H9 (cell line): ENCODE measurements at regions not wholly inside any gene's neighbourhood (a gene's known extent, or its start where the extent isn't known, plus 50 kb on each side); places are given as distances from the start of the nearest gene placed in this dataset.

ENCODE experiments used
- DNase-seq: peaks from one replicate; pipeline ENCODE4 v3.0.0-alpha.2; 2017
- H2AFZ ChIP-seq: one replicate; pipeline ENCODE4 v1.6.1; 2013; ENCODE audit warnings: mild to moderate bottlenecking, low read length, control low read depth, moderate library complexity
- H2AK5ac ChIP-seq: 2 replicates; pipeline ENCODE4 v1.6.1; 2013; ENCODE audit warnings: low read length, control low read depth, mixed read lengths; ENCODE audit not compliant: insufficient read length
- H2BK120ac ChIP-seq: one replicate; pipeline ENCODE4 v1.6.1; 2013; ENCODE audit warnings: low read depth, mild to moderate bottlenecking, low read length, control low read depth, inconsistent platforms; ENCODE audit not compliant: poor library complexity, severe bottlenecking
- H2BK12ac ChIP-seq: 2 replicates; pipeline ENCODE4 v1.6.1; 2013; ENCODE audit warnings: low read length, control low read depth, mixed read lengths, low read depth; ENCODE audit not compliant: insufficient read length
- H2BK15ac ChIP-seq: 2 replicates; pipeline ENCODE4 v1.6.1; 2013; ENCODE audit warnings: low read depth, low read length, control low read depth
- H2BK20ac ChIP-seq: one replicate; pipeline ENCODE4 v1.6.1; 2013; ENCODE audit warnings: low read depth, mild to moderate bottlenecking, low read length, control low read depth, inconsistent platforms; ENCODE audit not compliant: poor library complexity, severe bottlenecking
- H2BK5ac ChIP-seq: 2 replicates; pipeline ENCODE4 v1.6.1; 2013; ENCODE audit warnings: low read length, control low read depth, mixed read lengths; ENCODE audit not compliant: insufficient read length
- H3K14ac ChIP-seq: 2 replicates; pipeline ENCODE4 v1.6.1; 2013; ENCODE audit warnings: low read length, control low read depth; ENCODE audit not compliant: insufficient read depth
- H3K18ac ChIP-seq: 2 replicates; pipeline ENCODE4 v1.6.1; 2013; ENCODE audit warnings: low read depth, mild to moderate bottlenecking, mixed read lengths, low read length, control low read depth; ENCODE audit not compliant: insufficient read length
- H3K23ac ChIP-seq: 2 replicates; pipeline ENCODE4 v1.6.1; 2013; ENCODE audit warnings: low read length, control low read depth, mixed read lengths, low read depth; ENCODE audit not compliant: insufficient read length
- H3K23me2 ChIP-seq: 2 replicates; pipeline ENCODE4 v1.6.1; 2013; ENCODE audit warnings: low read depth, mild to moderate bottlenecking, mixed read lengths, low read length, control low read depth; ENCODE audit not compliant: insufficient read length, poor library complexity, severe bottlenecking
- H3K27ac ChIP-seq: 2 replicates; pipeline ENCODE4 v1.5.1; 2013; ENCODE audit warnings: low read length, control low read depth, mixed read lengths, low read depth; ENCODE audit not compliant: insufficient read length
- H3K27me3 ChIP-seq: 2 replicates; pipeline ENCODE4 v1.6.1; 2013; ENCODE audit warnings: low read length, control low read depth, inconsistent platforms; ENCODE audit not compliant: insufficient read depth
- H3K4ac ChIP-seq: 2 replicates; pipeline ENCODE4 v1.6.1; 2013; ENCODE audit warnings: low read depth, mild to moderate bottlenecking, control low read depth, inconsistent platforms, low read length, moderate library complexity
- H3K4me1 ChIP-seq: 2 replicates; pipeline ENCODE4 v1.6.1; 2013; ENCODE audit warnings: low read length, control low read depth, inconsistent platforms; ENCODE audit not compliant: insufficient read depth
- H3K4me2 ChIP-seq: 2 replicates; pipeline ENCODE4 v1.6.1; 2013; ENCODE audit warnings: low read length, control low read depth, mixed read lengths; ENCODE audit not compliant: insufficient read length, insufficient read depth
- H3K56ac ChIP-seq: 2 replicates; pipeline ENCODE4 v1.6.1; 2013; ENCODE audit warnings: low read depth, mild to moderate bottlenecking, mixed read lengths, low read length, control low read depth; ENCODE audit not compliant: insufficient read length
- H3K79me1 ChIP-seq: 2 replicates; pipeline ENCODE4 v1.6.1; 2013; ENCODE audit warnings: low read depth, mild to moderate bottlenecking, moderate library complexity, low read length, control low read depth, inconsistent platforms; ENCODE audit not compliant: insufficient read depth, poor library complexity, severe bottlenecking
- H3K79me2 ChIP-seq: 2 replicates; pipeline ENCODE4 v1.6.1; 2013; ENCODE audit warnings: low read length, control low read depth, inconsistent platforms; ENCODE audit not compliant: insufficient read depth
- H3K9ac ChIP-seq: 2 replicates; pipeline ENCODE4 v1.6.1; 2013; ENCODE audit warnings: low read length, control low read depth, mixed read lengths; ENCODE audit not compliant: insufficient read length; ENCODE audit errors: extremely low read depth
- H3K9me3 ChIP-seq: one replicate; pipeline ENCODE4 v1.6.1; 2013; ENCODE audit warnings: low read depth, low read length, inconsistent platforms; ENCODE audit not compliant: control insufficient read depth
- H3T11ph ChIP-seq: one replicate; pipeline ENCODE4 v1.6.1; 2013; ENCODE audit warnings: mild to moderate bottlenecking, low read length, control low read depth, inconsistent platforms
- H4K20me1 ChIP-seq: one replicate; pipeline ENCODE4 v1.6.1; 2013; ENCODE audit not compliant: control insufficient read depth, insufficient read length, insufficient read depth
- H4K5ac ChIP-seq: 2 replicates; pipeline ENCODE4 v1.6.1; 2013; ENCODE audit warnings: low read depth, mild to moderate bottlenecking, mixed read lengths, low read length, control low read depth; ENCODE audit not compliant: insufficient read length
- H4K8ac ChIP-seq: replicated peaks from 2 replicates; pipeline ENCODE4 v1.6.1; 2013; ENCODE audit warnings: low read length, control low read depth, mixed read lengths, low read depth; ENCODE audit not compliant: insufficient read length
- H4K91ac ChIP-seq: 2 replicates; pipeline ENCODE4 v1.6.1; 2013; ENCODE audit warnings: low read depth, mild to moderate bottlenecking, moderate library complexity, mixed read lengths, low read length, control low read depth; ENCODE audit not compliant: insufficient read length
- H3K27ac Mint-ChIP-seq, 3 experiments: 2 replicates in 2 of 3; 3 replicates in 1 of 3; pipeline ENCODE4 v1.8.0; 2020 to 2021; ENCODE audit warnings: mixed read lengths in 3 of 3, mild to moderate bottlenecking in 1 of 3, moderate library complexity in 1 of 3
- H3K27me3 Mint-ChIP-seq: 2 replicates; pipeline ENCODE4 v1.8.0; 2021; ENCODE audit warnings: low read depth, mild to moderate bottlenecking, moderate library complexity, mixed read lengths
- H3K36me3 Mint-ChIP-seq, 3 experiments: 2 replicates in 2 of 3; 3 replicates in 1 of 3; pipeline ENCODE4 v1.8.0; 2020 to 2021; ENCODE audit warnings: low read depth in 3 of 3, mixed read lengths in 3 of 3; ENCODE audit not compliant: insufficient read depth in 1 of 3
- H3K4me1 Mint-ChIP-seq, 2 experiments: 2 replicates each; pipeline ENCODE4 v1.8.0; 2020; ENCODE audit warnings: mixed read lengths in 2 of 2
- H3K4me3 Mint-ChIP-seq, 2 experiments: 2 replicates in 1 of 2; 3 replicates in 1 of 2; pipeline ENCODE4 v1.8.0; 2020 to 2021; ENCODE audit warnings: mild to moderate bottlenecking in 2 of 2, mixed read lengths in 2 of 2, moderate library complexity in 1 of 2
- H3K9me3 Mint-ChIP-seq, 2 experiments: 2 replicates in 1 of 2; 3 replicates in 1 of 2; pipeline ENCODE4 v1.8.0; 2020; ENCODE audit warnings: mild to moderate bottlenecking in 2 of 2, mixed read lengths in 2 of 2, moderate library complexity in 1 of 2
- CTCF ChIP-seq: fragments of 200-600 bp; sonication (generic); conservative IDR thresholded peaks from 3 replicates; pipeline ENCODE4 v1.8.0; 2021; ENCODE audit warnings: antibody characterized with exemption, mild to moderate bottlenecking
- WGBS: extraction: QIAGEN DNeasy Blood & Tissue Kit; methylation state at CpG from one replicate; pipeline ENCODE4 v1.1.7; 2013; ENCODE audit warnings: missing lambda C conversion rate, low lambda C conversion rate, mixed read lengths; ENCODE audit not compliant: insufficient read length; ENCODE audit errors: extremely low coverage; 5-methylcytosine and 5-hydroxymethylcytosine counted together

- Mint-ChIP-seq H3K27me3 (no peaks in the 10 kb centered on the region), H3K4me1 (no peaks in the 10 kb centered on the region), H3K27ac (no peak overlapping the region), H3K4me3 (no peak overlapping the region), H3K9me3 (peaks cover 0 to 3% of the 10 kb centered on the region in 2 experiments; a peak in 2 of 5 replicates), H3K36me3 (no peaks in the 10 kb centered on the region)
- TF ChIP-seq CTCF: no peak
- H3K14ac ChIP-seq: no peak overlapping the region
- no peak overlapping the region for H4K5ac ChIP-seq
- no peak overlapping the region for H3K4ac ChIP-seq
- H2BK12ac ChIP-seq: no peak overlapping the region
- no peak overlapping the region for H3K23ac ChIP-seq
- H4K20me1 ChIP-seq: no peaks in the 10 kb centered on the region
- H3K56ac ChIP-seq: no peak overlapping the region
- H3K23me2 ChIP-seq: no peaks in the 10 kb centered on the region
- H3K4me1 ChIP-seq: no peaks in the 10 kb centered on the region
- H2BK120ac ChIP-seq: no peak overlapping the region
- no peak overlapping the region for H2BK20ac ChIP-seq
- H3K9me3 ChIP-seq: no peaks in the 10 kb centered on the region
- H3K79me1 ChIP-seq: no peaks in the 10 kb centered on the region
- no peak overlapping the region for H3K4me2 ChIP-seq
- no peak overlapping the region for H3K9ac ChIP-seq
- H3K27ac ChIP-seq: no peak overlapping the region
- no peak overlapping the region for H4K8ac ChIP-seq
- no peak overlapping the region for H4K91ac ChIP-seq
- H2BK15ac ChIP-seq: no peak overlapping the region
- H2BK5ac ChIP-seq: no peak overlapping the region
- H3K18ac ChIP-seq: no peak overlapping the region
- no peaks in the 10 kb centered on the region for H3K79me2 ChIP-seq
- no peaks in the 10 kb centered on the region for H3K27me3 ChIP-seq
- no peak overlapping the region for H2AK5ac ChIP-seq
- DNase-seq: no peak
- H2AFZ ChIP-seq: no peak overlapping the region
- no peak overlapping the region for H3T11ph ChIP-seq
- no CpG with 5 or more reads among the region's 8 CpGs for WGBS
These were observed 1933.3 kb downstream of the SUCLG1 start for GRCh38 chr2:82525744-82526143.
